GM12878 (cell line): ENCODE measurements at regions not wholly inside any gene's neighbourhood (a gene's known extent, or its start where the extent isn't known, plus 50 kb on each side); places are given as distances from the start of the nearest gene placed in this dataset.

ENCODE experiments used
- ATAC-seq: fragments of 200-7000 bp; cut with Tn5 transposase; 3 replicates; pipeline ENCODE4 v1.9.1; 2020; ENCODE audit warnings: mild to moderate bottlenecking, moderate library complexity
- BruUV-seq: library from RNA; stranded (reverse); fragments of 400-500 nt; replicated peaks from 2 replicates; lab custom pipeline; 2021; lab: Mats Ljungman, UMichigan
- CTCF ChIA-PET: fragments of 300-600 bp; sonication (Branson Sonifier 250); formaldehyde crosslinking; extraction: SDS; loops from one replicate; lab custom pipeline; 2021; ENCODE audit warnings: inconsistent platforms; lab: Yijun Ruan, JAX
- POLR2A ChIA-PET: fragments of 350-600 bp; formaldehyde crosslinking; extraction: SDS; loops from one replicate; lab custom pipeline; 2021; ENCODE audit warnings: inconsistent platforms; lab: Charles Lee
- RAD21 ChIA-PET: fragments of 300-600 bp; sonication (Branson Sonifier 250); formaldehyde crosslinking; loops from one replicate; lab custom pipeline; 2023; ENCODE audit warnings: antibody characterized with exemption; ENCODE audit not compliant: unreplicated experiment; lab: Charles Lee
- SMC1A ChIA-PET: fragments of 300-600 bp; sonication (Branson Sonifier 250); formaldehyde crosslinking; loops from one replicate; lab custom pipeline; 2023; ENCODE audit not compliant: unreplicated experiment, uncharacterized antibody; lab: Charles Lee
- DNase-seq: peaks from one replicate; pipeline ENCODE4 v3.0.0-alpha.2; 2011; ENCODE audit warnings: low read depth, low spot score
- FAIRE-seq: peaks from 3 replicates; lab custom pipeline; 2011; peaks lifted over from hg19 to GRCh38; lab: Jason Lieb, UNC
- H2AFZ ChIP-seq: 2 replicates; pipeline ENCODE4 v1.6.0; 2011; ENCODE audit warnings: low read depth, low read length, control low read depth; ENCODE audit not compliant: control insufficient read depth
- H3K27ac ChIP-seq: 2 replicates; pipeline ENCODE4 v1.5.1; 2011; ENCODE audit warnings: control low read depth; ENCODE audit not compliant: control insufficient read depth, insufficient read depth
- H3K27me3 ChIP-seq, 2 experiments: replicated peaks in 1 of 2; 2 replicates each; pipeline versions ENCODE4 v1.6.0 to v1.6.1; 2011; ENCODE audit warnings: low read length in 1 of 2; ENCODE audit not compliant: control insufficient read depth in 2 of 2, insufficient read depth in 2 of 2
- H3K36me3 ChIP-seq, 2 experiments: 2 replicates each; pipeline ENCODE4 v1.5.1; 2011; ENCODE audit warnings: low read length in 1 of 2; ENCODE audit not compliant: control insufficient read depth in 2 of 2, insufficient read depth in 2 of 2
- H3K4me1 ChIP-seq: 2 replicates; pipeline ENCODE4 v1.6.1; 2011; ENCODE audit warnings: mild to moderate bottlenecking, low read length, moderate library complexity, mixed read lengths; ENCODE audit not compliant: control insufficient read depth, insufficient read depth
- H3K4me2 ChIP-seq: 2 replicates; pipeline ENCODE4 v1.6.0; 2011; ENCODE audit warnings: control low read depth; ENCODE audit not compliant: control insufficient read depth, insufficient read depth
- H3K4me3 ChIP-seq: fragments of 200-600 bp; sonication (generic); 2 replicates; pipeline ENCODE4 v1.5.1; 2016
- H3K79me2 ChIP-seq: 2 replicates; pipeline ENCODE4 v1.6.0; 2011; ENCODE audit warnings: low read length; ENCODE audit not compliant: control insufficient read depth, insufficient read depth
- H3K9ac ChIP-seq: 2 replicates; pipeline ENCODE4 v1.8.0; 2011; ENCODE audit warnings: low read length, control low read depth, mixed read lengths; ENCODE audit not compliant: control insufficient read depth, insufficient read depth
- H3K9me3 ChIP-seq: replicated peaks from 3 replicates; pipeline ENCODE4 v1.5.1; 2011; ENCODE audit warnings: mild to moderate bottlenecking, low read length; ENCODE audit not compliant: control insufficient read depth, insufficient read depth
- H4K20me1 ChIP-seq: 2 replicates; pipeline ENCODE4 v1.6.0; 2011; ENCODE audit not compliant: control insufficient read depth, insufficient read depth
- EED ChIP-seq: sonication (generic); IDR thresholded peaks from 2 replicates; pipeline ENCODE4 v1.6.1; 2016; ENCODE audit warnings: antibody characterized with exemption, low read depth
- EP300 ChIP-seq, 2 experiments: fragments of 150-350 bp in 1 of 2; IDR thresholded peaks; 2 replicates each; pipeline ENCODE4 v1.6.1; 2011 to 2012; ENCODE audit warnings: low read depth in 2 of 2, low read length in 2 of 2, borderline replicate concordance in 1 of 2, improper control_type of control experiment in 1 of 2, inconsistent platforms in 1 of 2; ENCODE audit not compliant: control insufficient read depth in 1 of 2
- FOS ChIP-seq: IDR thresholded peaks from 3 replicates; pipeline ENCODE4 v1.6.1; 2011; ENCODE audit warnings: borderline replicate concordance; ENCODE audit not compliant: insufficient read length; ENCODE audit errors: extremely low read depth
- FOXK2 ChIP-seq: fragments of 450-650 bp; IDR thresholded peaks from 2 replicates; pipeline ENCODE4 v1.6.1; 2017; ENCODE audit warnings: mild to moderate bottlenecking, moderate library complexity
- GABPA ChIP-seq: IDR thresholded peaks from 2 replicates; pipeline ENCODE4 v1.6.1; 2014; ENCODE audit warnings: antibody characterized with exemption, low read depth, mild to moderate bottlenecking, inconsistent platforms
- GATAD2B ChIP-seq: fragments of 450-650 bp; conservative IDR thresholded peaks from 2 replicates; pipeline ENCODE4 v1.6.1; 2017; ENCODE audit warnings: low read depth, mild to moderate bottlenecking, moderate library complexity
- MEF2A ChIP-seq: IDR thresholded peaks from 2 replicates; pipeline ENCODE4 v1.6.1; 2011; ENCODE audit warnings: low read depth, mild to moderate bottlenecking, low read length, moderate library complexity; ENCODE audit not compliant: insufficient read depth
- NR2C1 ChIP-seq: fragments of 450-650 bp; IDR thresholded peaks from 2 replicates; pipeline ENCODE4 v1.6.1; 2017; ENCODE audit warnings: antibody characterized with exemption, mild to moderate bottlenecking, moderate library complexity
- POLR2AphosphoS5 ChIP-seq: IDR thresholded peaks from 2 replicates; pipeline ENCODE4 v1.6.1; 2011; ENCODE audit warnings: mild to moderate bottlenecking, low read length, inconsistent platforms
- RB1 ChIP-seq: fragments of 450-650 bp; formaldehyde crosslinking; IDR thresholded peaks from 2 replicates; pipeline ENCODE4 v1.6.1; 2017; ENCODE audit warnings: mild to moderate bottlenecking, borderline replicate concordance
- SMC3 ChIP-seq: IDR thresholded peaks from 2 replicates; pipeline ENCODE4 v1.6.1; 2011; ENCODE audit warnings: low read length, improper control_type of control experiment, borderline replicate concordance
- SP1 ChIP-seq: IDR thresholded peaks from one replicate; pipeline ENCODE4 v1.6.1; 2011; ENCODE audit warnings: low read depth, low read length
- SREBF2 ChIP-seq: IDR thresholded peaks from 2 replicates; pipeline ENCODE4 v1.6.1; 2012; ENCODE audit warnings: mild to moderate bottlenecking, low read length
- TCF12 ChIP-seq: IDR thresholded peaks from 2 replicates; pipeline ENCODE4 v1.6.1; 2011; ENCODE audit warnings: low read depth, mild to moderate bottlenecking, low read length
- ZZZ3 ChIP-seq: IDR thresholded peaks from 2 replicates; pipeline ENCODE4 v1.6.1; 2011; ENCODE audit warnings: low read depth; ENCODE audit not compliant: control insufficient read depth, insufficient read length
- in situ Hi-C: fragments of 300-500 bp; cut with MboI; formaldehyde crosslinking; loops from 9 replicates; pipeline ENCODE4 v1.14.3; 2018; ENCODE audit warnings: mixed read lengths
- intact Hi-C: fragments of 100-400 bp; cut with micrococcal nuclease; formaldehyde crosslinking; loops from one replicate; pipeline ENCODE4 v1.14.2; 2022; ENCODE audit not compliant: unreplicated experiment
- TF ChIP-seq, protein P1 (sequence below): IDR thresholded peaks from 2 replicates; pipeline ENCODE4 v1.6.1; 2011; ENCODE audit warnings: borderline replicate concordance, low read depth, mild to moderate bottlenecking, moderate library complexity, mixed read lengths, low read length; ENCODE audit not compliant: insufficient read depth; ENCODE audit errors: extremely low read length
- TF ChIP-seq, protein P2 (sequence below): fragments of 450-650 bp; IDR thresholded peaks from 2 replicates; pipeline ENCODE4 v1.6.1; 2016; ENCODE audit warnings: mild to moderate bottlenecking
- TF ChIP-seq, protein P3 (sequence below): fragments of 450-650 bp; IDR thresholded peaks from 2 replicates; pipeline ENCODE4 v1.6.1; 2017; ENCODE audit warnings: mild to moderate bottlenecking

DNA sequence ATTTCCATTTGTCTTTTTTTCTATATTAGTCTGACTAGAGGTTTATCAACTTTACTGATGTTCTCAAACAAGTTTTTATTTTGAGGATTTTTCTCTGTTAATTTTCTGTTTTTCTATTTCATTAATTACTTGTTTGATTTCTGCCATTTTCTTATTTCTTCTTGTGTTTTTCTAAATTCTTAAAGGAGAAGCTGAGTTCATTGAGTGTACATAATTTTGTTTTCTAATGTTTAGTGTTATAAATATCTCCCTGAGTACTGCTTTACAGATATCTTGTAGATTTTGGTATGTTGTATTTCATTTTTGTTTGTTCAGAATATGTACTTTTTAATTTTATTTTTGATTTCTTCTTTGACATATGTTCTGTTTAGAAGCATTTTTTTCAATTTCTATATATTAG is 1404.3 kb upstream of the MIR17HG start:
- H3K9me3 ChIP-seq = no peaks in the 10 kb centered on the region
- H3K4me1 ChIP-seq = no peaks in the 10 kb centered on the region
- H3K79me2 ChIP-seq = no peaks in the 10 kb centered on the region
- in situ Hi-C loops = no loop called here
- intact Hi-C loops = no loop called here
- BruUV-seq = no TSS peak
- H4K20me1 ChIP-seq = no peaks in the 10 kb centered on the region
- DNase-seq (no peak), ATAC-seq (no peak), FAIRE-seq (no peak)
- TF ChIP-seq SP1 = no peak
- TF ChIP-seq EED = no peak
- TF ChIP-seq ZZZ3 = no peak
- no peak for TF ChIP-seq GABPA
- TF ChIP-seq POLR2AphosphoS5 = no peak
- no peak for TF ChIP-seq TCF12
- TF ChIP-seq RB1 = no peak
- no peak for TF ChIP-seq SREBF2
- TF ChIP-seq, protein P1, sequence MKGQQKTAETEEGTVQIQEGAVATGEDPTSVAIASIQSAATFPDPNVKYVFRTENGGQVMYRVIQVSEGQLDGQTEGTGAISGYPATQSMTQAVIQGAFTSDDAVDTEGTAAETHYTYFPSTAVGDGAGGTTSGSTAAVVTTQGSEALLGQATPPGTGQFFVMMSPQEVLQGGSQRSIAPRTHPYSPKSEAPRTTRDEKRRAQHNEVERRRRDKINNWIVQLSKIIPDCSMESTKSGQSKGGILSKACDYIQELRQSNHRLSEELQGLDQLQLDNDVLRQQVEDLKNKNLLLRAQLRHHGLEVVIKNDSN = no peak
- TF ChIP-seq FOXK2 = no peak
- TF ChIP-seq, protein P2, sequence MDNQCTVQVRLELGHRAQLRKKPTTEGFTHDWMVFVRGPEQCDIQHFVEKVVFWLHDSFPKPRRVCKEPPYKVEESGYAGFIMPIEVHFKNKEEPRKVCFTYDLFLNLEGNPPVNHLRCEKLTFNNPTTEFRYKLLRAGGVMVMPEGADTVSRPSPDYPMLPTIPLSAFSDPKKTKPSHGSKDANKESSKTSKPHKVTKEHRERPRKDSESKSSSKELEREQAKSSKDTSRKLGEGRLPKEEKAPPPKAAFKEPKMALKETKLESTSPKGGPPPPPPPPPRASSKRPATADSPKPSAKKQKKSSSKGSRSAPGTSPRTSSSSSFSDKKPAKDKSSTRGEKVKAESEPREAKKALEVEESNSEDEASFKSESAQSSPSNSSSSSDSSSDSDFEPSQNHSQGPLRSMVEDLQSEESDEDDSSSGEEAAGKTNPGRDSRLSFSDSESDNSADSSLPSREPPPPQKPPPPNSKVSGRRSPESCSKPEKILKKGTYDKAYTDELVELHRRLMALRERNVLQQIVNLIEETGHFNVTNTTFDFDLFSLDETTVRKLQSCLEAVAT = no peak
- TF ChIP-seq EP300 (IDR thresholded peaks at IDR 0.05; ENCODE audit: borderline replicate concordance in 1 of 2, control insufficient read depth in 1 of 2, low read depth in 2 of 2, low read length in 2 of 2) = no peak
- no peak for TF ChIP-seq FOS
- no peak for TF ChIP-seq GATAD2B
- no peak for TF ChIP-seq NR2C1
- no peak for TF ChIP-seq MEF2A
- TF ChIP-seq, protein P3, sequence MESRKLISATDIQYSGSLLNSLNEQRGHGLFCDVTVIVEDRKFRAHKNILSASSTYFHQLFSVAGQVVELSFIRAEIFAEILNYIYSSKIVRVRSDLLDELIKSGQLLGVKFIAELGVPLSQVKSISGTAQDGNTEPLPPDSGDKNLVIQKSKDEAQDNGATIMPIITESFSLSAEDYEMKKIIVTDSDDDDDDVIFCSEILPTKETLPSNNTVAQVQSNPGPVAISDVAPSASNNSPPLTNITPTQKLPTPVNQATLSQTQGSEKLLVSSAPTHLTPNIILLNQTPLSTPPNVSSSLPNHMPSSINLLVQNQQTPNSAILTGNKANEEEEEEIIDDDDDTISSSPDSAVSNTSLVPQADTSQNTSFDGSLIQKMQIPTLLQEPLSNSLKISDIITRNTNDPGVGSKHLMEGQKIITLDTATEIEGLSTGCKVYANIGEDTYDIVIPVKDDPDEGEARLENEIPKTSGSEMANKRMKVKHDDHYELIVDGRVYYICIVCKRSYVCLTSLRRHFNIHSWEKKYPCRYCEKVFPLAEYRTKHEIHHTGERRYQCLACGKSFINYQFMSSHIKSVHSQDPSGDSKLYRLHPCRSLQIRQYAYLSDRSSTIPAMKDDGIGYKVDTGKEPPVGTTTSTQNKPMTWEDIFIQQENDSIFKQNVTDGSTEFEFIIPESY = no peak
- no peak for TF ChIP-seq SMC3
- ChIA-PET POLR2A (no interaction called here), SMC1A (interaction anchor here (0.7 kb wide), 1 partner anchor 55 kb away, joined by 3 read pairs; no protein-coding TSS in a partner anchor), RAD21 (no interaction called here), CTCF (no interaction called here)
- H3K9ac ChIP-seq = no peak overlapping the region
- H3K27me3 ChIP-seq = no peaks in the 10 kb centered on the region
- no peak overlapping the region for H3K4me2 ChIP-seq
- H3K36me3 ChIP-seq = no peaks in the 10 kb centered on the region
- H2AFZ ChIP-seq = no peak overlapping the region
- H3K27ac ChIP-seq = no peak overlapping the region
- no peak overlapping the region for H3K4me3 ChIP-seq
